ENCODE measurements at regions not wholly inside any gene's neighbourhood (a gene's known extent, or its start where the extent isn't known, plus 50 kb on each side); places are given as distances from the start of the nearest gene placed in this dataset.

- no peak for TF ChIP-seq CTCF (IDR thresholded peaks at IDR 0.05)
- no peak for TF ChIP-seq POLR2A (IDR thresholded peaks at IDR 0.05)
Measured at GRCh38 chr16:85333337-85333736, 221.1 kb upstream of the CIBAR2 start.
